ENCODE measurements at regions not wholly inside any gene's neighbourhood (a gene's known extent, or its start where the extent isn't known, plus 50 kb on each side); places are given as distances from the start of the nearest gene placed in this dataset.

- no peak for DNase-seq
These were observed 195.8 kb downstream of the CYP26B1 start for GRCh38 chr2:71951718-71952404.

GRCh38 chr2:71951083-71951468 lies 196.6 kb downstream of the CYP26B1 start:
- DNase-seq, result no peak

GRCh38 chr2:71950256-71951082 lies 197.2 kb downstream of the CYP26B1 start:
- DNase-seq, result no peak

GRCh38 chr2:71949537-71949798 lies 198.2 kb downstream of the CYP26B1 start:
- DNase-seq, result no peak

GRCh38 chr2:71948781-71949536 lies 198.7 kb downstream of the CYP26B1 start:
- no peak for DNase-seq

- DNase-seq, result no peak
These were observed 199.9 kb downstream of the CYP26B1 start for GRCh38 chr2:71947809-71948208.

GRCh38 chr2:71945603-71945959 lies 202.1 kb downstream of the CYP26B1 start:
- DNase-seq, result no peak

- no peak for DNase-seq
These were observed 202.7 kb downstream of the CYP26B1 start for GRCh38 chr2:71944806-71945602.

- DNase-seq, result no peak
These were observed 203.5 kb downstream of the CYP26B1 start for GRCh38 chr2:71944183-71944550.

GRCh38 chr2:71943238-71944182 lies 204.2 kb downstream of the CYP26B1 start:
- DNase-seq, result peak; percentile 41

GRCh38 chr2:71941726-71942525 lies 205.7 kb downstream of the CYP26B1 start:
- no peak for DNase-seq

GRCh38 chr2:71940695-71941094 lies 207.0 kb downstream of the CYP26B1 start:
- DNase-seq, result no peak

- DNase-seq, result no peak
These were observed 207.8 kb downstream of the CYP26B1 start for GRCh38 chr2:71939588-71940535.

GRCh38 chr2:71938659-71939587 lies 208.7 kb downstream of the CYP26B1 start:
- no peak for DNase-seq

GRCh38 chr2:71938108-71938507 lies 209.6 kb downstream of the CYP26B1 start:
- DNase-seq, result no peak

- DNase-seq, result no peak
These were observed 210.3 kb downstream of the CYP26B1 start for GRCh38 chr2:71937396-71937795.

- DNase-seq, result no peak
These were observed 211.3 kb downstream of the CYP26B1 start for GRCh38 chr2:71936076-71937030.

Data from occipital lobe (tissue), 1 donor.